ENCODE measurements at regions not wholly inside any gene's neighbourhood (a gene's known extent, or its start where the extent isn't known, plus 50 kb on each side); places are given as distances from the start of the nearest gene placed in this dataset.
"Not testable (repeated sequence)": the region's sequence is repeated elsewhere in the genome, so short reads cannot be mapped to it uniquely, and the experiment has no call there.

GRCh38 chr17:70661342-70662222, 492.2 kb downstream of the KCNJ2 start:
- no peak for DNase-seq

- no peak for DNase-seq
Measured at GRCh38 chr17:70668276-70668937, 499.1 kb downstream of the KCNJ2 start.

- no peak for DNase-seq
Measured at GRCh38 chr17:70668938-70669778, 499.8 kb downstream of the KCNJ2 start.

GRCh38 chr17:70674061-70674460, 504.7 kb downstream of the KCNJ2 start:
- no peak for DNase-seq

GRCh38 chr17:70675070-70675590, 505.8 kb downstream of the KCNJ2 start:
- DNase-seq: no peak

- DNase-seq: no peak
Measured at GRCh38 chr17:70677783-70678647, 508.7 kb downstream of the KCNJ2 start.

GRCh38 chr17:70678889-70679288, 509.6 kb downstream of the KCNJ2 start:
- DNase-seq: no peak

GRCh38 chr17:70683936-70684335, 514.6 kb downstream of the KCNJ2 start:
- DNase-seq: no peak

GRCh38 chr17:70687421-70687820, 518.1 kb downstream of the KCNJ2 start:
- DNase-seq: no peak

GRCh38 chr17:70691150-70691549, 521.8 kb downstream of the KCNJ2 start:
- DNase-seq: no peak

- no peak for DNase-seq
Measured at GRCh38 chr17:70699408-70699807, 530.1 kb downstream of the KCNJ2 start.

GRCh38 chr17:70702683-70703255, 533.4 kb downstream of the KCNJ2 start:
- no peak for DNase-seq

- DNase-seq: no peak
Measured at GRCh38 chr17:70709596-70709995, 540.3 kb downstream of the KCNJ2 start.

- DNase-seq: no peak
Measured at GRCh38 chr17:70713694-70714093, 544.4 kb downstream of the KCNJ2 start.

- DNase-seq: no peak
Measured at GRCh38 chr17:70716551-70716950, 547.2 kb downstream of the KCNJ2 start.

- no peak for DNase-seq
Measured at GRCh38 chr17:70717042-70717441, 547.7 kb downstream of the KCNJ2 start.

- no peak for DNase-seq
Measured at GRCh38 chr17:70736375-70736957, 567.1 kb downstream of the KCNJ2 start.

- DNase-seq: no peak
Measured at GRCh38 chr17:70739065-70739464, 569.7 kb downstream of the KCNJ2 start.

- DNase-seq: not testable (repeated sequence)
Measured at GRCh38 chr17:70746574-70746973, 577.2 kb downstream of the KCNJ2 start.

GRCh38 chr17:70750983-70751382, 581.7 kb downstream of the KCNJ2 start:
- DNase-seq: no peak

GRCh38 chr17:70752461-70752860, 583.1 kb downstream of the KCNJ2 start:
- DNase-seq: not testable (repeated sequence)
